Liver (tissue), 8 donors: ENCODE measurements at regions not wholly inside any gene's neighbourhood (a gene's known extent, or its start where the extent isn't known, plus 50 kb on each side); places are given as distances from the start of the nearest gene placed in this dataset.

Source experiments
- DNase-seq: peaks from one replicate; pipeline ENCODE4 v3.0.0-alpha.2; 2017; ENCODE audit warnings: low spot score
- H3K27ac ChIP-seq, 2 donors: one replicate each; pipeline ENCODE4 v1.7.0; 2013; ENCODE audit warnings: inconsistent platforms in 2 of 2, low read length in 2 of 2, control low read depth in 1 of 2, low read depth in 1 of 2, mild to moderate bottlenecking in 1 of 2
- H3K27me3 ChIP-seq, 4 donors: one replicate each; pipeline versions ENCODE4 v1.6.1 to v1.7.0; 2013; ENCODE audit warnings: low read length in 3 of 4, inconsistent platforms in 1 of 4, mild to moderate bottlenecking in 1 of 4, moderate library complexity in 1 of 4; ENCODE audit not compliant: control insufficient read depth in 4 of 4, insufficient read depth in 4 of 4
- H3K36me3 ChIP-seq, 4 donors: one replicate each; pipeline versions ENCODE4 v1.6.1 to v1.7.0; 2013; ENCODE audit warnings: low read length in 3 of 4, mild to moderate bottlenecking in 3 of 4, low read depth in 1 of 4, moderate library complexity in 1 of 4; ENCODE audit not compliant: control insufficient read depth in 4 of 4, insufficient read depth in 3 of 4
- H3K4me1 ChIP-seq, 4 donors: one replicate each; pipeline versions ENCODE4 v1.6.1 to v1.7.0; 2013; ENCODE audit warnings: low read length in 3 of 4, mild to moderate bottlenecking in 3 of 4, moderate library complexity in 1 of 4; ENCODE audit not compliant: control insufficient read depth in 4 of 4, insufficient read depth in 4 of 4
- H3K4me3 ChIP-seq, 3 donors: one replicate each; pipeline versions ENCODE4 v1.6.1 to v1.7.0; 2013; ENCODE audit warnings: low read length in 3 of 3, control low read depth in 1 of 3, low read depth in 1 of 3, mild to moderate bottlenecking in 1 of 3
- H3K9ac ChIP-seq, 2 donors: one replicate each; pipeline ENCODE4 v1.7.0; 2013; ENCODE audit warnings: low read length in 2 of 2, mild to moderate bottlenecking in 2 of 2, moderate library complexity in 2 of 2, control low read depth in 1 of 2, low read depth in 1 of 2
- H3K9me3 ChIP-seq, 4 donors: one replicate each; pipeline versions ENCODE4 v1.6.1 to v1.7.0; 2013; ENCODE audit warnings: low read length in 3 of 4; ENCODE audit not compliant: control insufficient read depth in 4 of 4
- EGR1 ChIP-seq, 2 donors: IDR thresholded peaks; 2 replicates each; pipeline ENCODE4 v1.6.1; 2016 to 2018; ENCODE audit warnings: antibody characterized with exemption in 2 of 2, low read depth in 2 of 2
- FOXA1 ChIP-seq: IDR thresholded peaks from 2 replicates; pipeline ENCODE4 v1.6.1; 2016; ENCODE audit warnings: antibody characterized with exemption
- FOXA2 ChIP-seq: IDR thresholded peaks from 2 replicates; pipeline ENCODE4 v1.6.1; 2016; ENCODE audit warnings: antibody characterized with exemption
- GABPA ChIP-seq, 2 donors: IDR thresholded peaks in 1 of 2; conservative IDR thresholded peaks in 1 of 2; 2 replicates each; pipeline ENCODE4 v1.6.1; 2016; ENCODE audit warnings: antibody characterized with exemption in 2 of 2, mild to moderate bottlenecking in 1 of 2, moderate library complexity in 1 of 2
- HNF4A ChIP-seq, 2 donors: conservative IDR thresholded peaks; 2 replicates each; pipeline ENCODE4 v1.6.1; 2016; ENCODE audit warnings: antibody characterized with exemption in 2 of 2, mild to moderate bottlenecking in 2 of 2
- HNF4G ChIP-seq: IDR thresholded peaks from 2 replicates; pipeline ENCODE4 v1.6.1; 2016; ENCODE audit warnings: antibody characterized with exemption
- NR2F2 ChIP-seq: IDR thresholded peaks from 2 replicates; pipeline ENCODE4 v1.6.1; 2016; ENCODE audit warnings: antibody characterized with exemption
- RAD21 ChIP-seq, 2 donors: IDR thresholded peaks; 2 replicates each; pipeline ENCODE4 v1.6.1; 2016; ENCODE audit warnings: antibody characterized with exemption in 2 of 2, mild to moderate bottlenecking in 2 of 2
- RXRA ChIP-seq, 2 donors: IDR thresholded peaks; 2 replicates each; pipeline ENCODE4 v1.6.1; 2017 to 2018; ENCODE audit warnings: antibody characterized with exemption in 2 of 2, mild to moderate bottlenecking in 1 of 2
- SP1 ChIP-seq: IDR thresholded peaks from 2 replicates; pipeline ENCODE4 v1.6.1; 2018; ENCODE audit warnings: antibody characterized with exemption, mild to moderate bottlenecking
- TAF1 ChIP-seq: conservative IDR thresholded peaks from 2 replicates; pipeline ENCODE4 v1.6.1; 2016; ENCODE audit warnings: antibody characterized with exemption, mild to moderate bottlenecking
- YY1 ChIP-seq: IDR thresholded peaks from 2 replicates; pipeline ENCODE4 v1.6.1; 2016; ENCODE audit warnings: antibody characterized with exemption, mild to moderate bottlenecking
- WGBS: extraction: QIAGEN DNeasy Blood & Tissue Kit; methylation state at CpG from one replicate; pipeline ENCODE4 v1.1.7; 2013; 5-methylcytosine and 5-hydroxymethylcytosine counted together
- TF ChIP-seq, protein P1 (sequence below): IDR thresholded peaks from 2 replicates; pipeline ENCODE4 v1.6.1; 2016; ENCODE audit warnings: antibody characterized with exemption
- TF ChIP-seq, protein P2 (sequence below): fragments of 150-350 bp; IDR thresholded peaks from 2 replicates; pipeline ENCODE4 v1.5.1; 2017; ENCODE audit warnings: improper control_type of control experiment, low read depth, low read length; ENCODE audit not compliant: missing input control
- TF ChIP-seq, protein P3 (sequence below): IDR thresholded peaks from 2 replicates; pipeline ENCODE4 v1.6.1; 2016; ENCODE audit warnings: antibody characterized with exemption
- TF ChIP-seq, protein P4 (sequence below): IDR thresholded peaks from 2 replicates; pipeline ENCODE4 v1.6.1; 2016; ENCODE audit warnings: antibody characterized with exemption
- donor health status: healthy.
- donor health status: healthy.
- donor health status: healthy.
- donor health status: healthy.
- donor health status: healthy.

DNA sequence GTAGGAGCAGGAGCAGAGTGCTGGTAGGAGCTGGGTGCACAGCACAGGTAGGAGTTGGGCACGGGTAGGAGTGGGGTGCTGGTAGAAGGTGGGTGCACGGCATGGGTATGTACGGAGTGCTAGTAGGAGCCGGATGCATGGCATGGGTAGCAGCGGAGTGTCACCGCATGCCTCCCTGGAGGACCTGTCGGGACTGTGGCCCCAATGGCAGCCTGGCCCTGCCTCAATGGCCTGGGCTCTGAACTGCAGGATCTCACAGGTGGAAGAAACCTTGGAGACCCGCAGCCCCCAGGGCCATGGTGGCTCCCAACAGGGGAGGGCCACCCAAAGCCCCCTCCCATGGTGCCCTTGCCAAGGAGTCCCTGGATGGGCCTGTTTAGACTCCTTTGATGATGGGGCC lies 1146.0 kb downstream of the UQCRFS1 start:
- H3K36me3 ChIP-seq = no peaks in the 10 kb centered on the region
- 92% methylated on average over 8 of the region's 8 CpGs for WGBS
- TF ChIP-seq RXRA (IDR thresholded peaks at IDR 0.05) (no peak), EGR1 (IDR thresholded peaks at IDR 0.05; ENCODE audit: low read depth in 2 of 2) (no peak), FOXA1 (no peak), HNF4A (conservative IDR thresholded peaks at IDR 0.05) (no peak), TAF1 (no peak), YY1 (no peak), RAD21 (IDR thresholded peaks at IDR 0.05) (no peak), FOXA2 (no peak), GABPA (IDR thresholded peaks at IDR 0.05 in 1 of 2, conservative IDR thresholded peaks at IDR 0.05 in 1 of 2) (no peak), HNF4G (no peak)
- TF ChIP-seq, protein P1, sequence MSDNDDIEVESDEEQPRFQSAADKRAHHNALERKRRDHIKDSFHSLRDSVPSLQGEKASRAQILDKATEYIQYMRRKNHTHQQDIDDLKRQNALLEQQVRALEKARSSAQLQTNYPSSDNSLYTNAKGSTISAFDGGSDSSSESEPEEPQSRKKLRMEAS = no peak
- TF ChIP-seq, protein P2, sequence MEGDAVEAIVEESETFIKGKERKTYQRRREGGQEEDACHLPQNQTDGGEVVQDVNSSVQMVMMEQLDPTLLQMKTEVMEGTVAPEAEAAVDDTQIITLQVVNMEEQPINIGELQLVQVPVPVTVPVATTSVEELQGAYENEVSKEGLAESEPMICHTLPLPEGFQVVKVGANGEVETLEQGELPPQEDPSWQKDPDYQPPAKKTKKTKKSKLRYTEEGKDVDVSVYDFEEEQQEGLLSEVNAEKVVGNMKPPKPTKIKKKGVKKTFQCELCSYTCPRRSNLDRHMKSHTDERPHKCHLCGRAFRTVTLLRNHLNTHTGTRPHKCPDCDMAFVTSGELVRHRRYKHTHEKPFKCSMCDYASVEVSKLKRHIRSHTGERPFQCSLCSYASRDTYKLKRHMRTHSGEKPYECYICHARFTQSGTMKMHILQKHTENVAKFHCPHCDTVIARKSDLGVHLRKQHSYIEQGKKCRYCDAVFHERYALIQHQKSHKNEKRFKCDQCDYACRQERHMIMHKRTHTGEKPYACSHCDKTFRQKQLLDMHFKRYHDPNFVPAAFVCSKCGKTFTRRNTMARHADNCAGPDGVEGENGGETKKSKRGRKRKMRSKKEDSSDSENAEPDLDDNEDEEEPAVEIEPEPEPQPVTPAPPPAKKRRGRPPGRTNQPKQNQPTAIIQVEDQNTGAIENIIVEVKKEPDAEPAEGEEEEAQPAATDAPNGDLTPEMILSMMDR = no peak
- TF ChIP-seq, protein P3, sequence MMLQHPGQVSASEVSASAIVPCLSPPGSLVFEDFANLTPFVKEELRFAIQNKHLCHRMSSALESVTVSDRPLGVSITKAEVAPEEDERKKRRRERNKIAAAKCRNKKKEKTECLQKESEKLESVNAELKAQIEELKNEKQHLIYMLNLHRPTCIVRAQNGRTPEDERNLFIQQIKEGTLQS = no peak
- TF ChIP-seq, protein P4, sequence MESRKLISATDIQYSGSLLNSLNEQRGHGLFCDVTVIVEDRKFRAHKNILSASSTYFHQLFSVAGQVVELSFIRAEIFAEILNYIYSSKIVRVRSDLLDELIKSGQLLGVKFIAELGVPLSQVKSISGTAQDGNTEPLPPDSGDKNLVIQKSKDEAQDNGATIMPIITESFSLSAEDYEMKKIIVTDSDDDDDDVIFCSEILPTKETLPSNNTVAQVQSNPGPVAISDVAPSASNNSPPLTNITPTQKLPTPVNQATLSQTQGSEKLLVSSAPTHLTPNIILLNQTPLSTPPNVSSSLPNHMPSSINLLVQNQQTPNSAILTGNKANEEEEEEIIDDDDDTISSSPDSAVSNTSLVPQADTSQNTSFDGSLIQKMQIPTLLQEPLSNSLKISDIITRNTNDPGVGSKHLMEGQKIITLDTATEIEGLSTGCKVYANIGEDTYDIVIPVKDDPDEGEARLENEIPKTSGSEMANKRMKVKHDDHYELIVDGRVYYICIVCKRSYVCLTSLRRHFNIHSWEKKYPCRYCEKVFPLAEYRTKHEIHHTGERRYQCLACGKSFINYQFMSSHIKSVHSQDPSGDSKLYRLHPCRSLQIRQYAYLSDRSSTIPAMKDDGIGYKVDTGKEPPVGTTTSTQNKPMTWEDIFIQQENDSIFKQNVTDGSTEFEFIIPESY = no peak
- no peaks in the 10 kb centered on the region for H3K27me3 ChIP-seq
- DNase-seq = no peak
- peaks cover 0 to 2% (median 0%) of the 10 kb centered on the region in 4 donors for H3K9me3 ChIP-seq
- H3K4me3 ChIP-seq = no peak overlapping the region
- no peak overlapping the region for H3K27ac ChIP-seq
- no peaks in the 10 kb centered on the region for H3K4me1 ChIP-seq
- H3K9ac ChIP-seq = no peak overlapping the region

DNA sequence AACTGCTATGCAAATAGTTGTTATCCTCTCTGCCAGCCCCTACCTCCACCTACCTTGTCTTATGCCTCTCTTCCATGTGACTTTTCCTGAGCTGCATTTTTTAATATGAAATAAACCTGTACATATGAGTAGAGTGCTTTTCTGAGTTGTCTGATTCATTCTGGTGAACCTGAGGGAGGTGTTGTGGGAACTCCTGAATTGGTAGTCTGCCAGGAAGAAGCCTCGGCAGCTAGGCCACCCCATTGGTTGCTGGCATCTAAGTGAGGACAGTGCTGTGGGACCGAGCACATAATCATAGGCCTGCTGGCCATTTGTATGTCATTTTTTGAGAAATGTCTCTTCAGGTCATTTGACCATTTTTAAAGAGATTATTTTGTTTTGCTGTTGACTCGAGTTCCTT lies 1146.8 kb downstream of the UQCRFS1 start:
- WGBS = 80% methylated on average over 3 of the region's 3 CpGs
- no peaks in the 10 kb centered on the region for H3K27me3 ChIP-seq

DNA sequence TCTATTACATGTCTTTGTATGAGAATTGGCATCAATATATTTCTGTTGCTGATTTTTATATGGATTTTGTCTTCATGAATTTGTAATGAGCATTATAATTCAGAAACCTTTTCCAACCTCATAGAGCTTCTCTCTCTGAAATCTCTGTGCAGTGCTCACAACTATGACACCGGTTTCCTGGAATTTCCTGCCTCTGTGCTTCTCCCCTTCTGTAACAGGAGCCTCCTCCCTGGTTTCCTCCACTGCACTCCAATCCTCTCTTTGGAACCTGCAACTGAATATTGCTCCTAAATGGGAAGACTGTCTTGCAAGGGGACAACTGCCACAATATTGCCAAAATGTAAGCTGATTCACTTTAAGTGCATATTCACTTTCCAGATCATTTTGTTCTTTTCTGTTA lies 1147.9 kb downstream of the UQCRFS1 start:
- H3K4me1 ChIP-seq = no peaks in the 10 kb centered on the region
- no peaks in the 10 kb centered on the region for H3K36me3 ChIP-seq
- no peaks in the 10 kb centered on the region for H3K27me3 ChIP-seq
- no peak overlapping the region for H3K4me3 ChIP-seq
- H3K27ac ChIP-seq = no peak overlapping the region
- TF ChIP-seq, protein P3 = no peak
- TF ChIP-seq SP1 = no peak
- TF ChIP-seq, protein P2 = no peak
- 58% methylated on average over 1 of the region's 1 CpG for WGBS
- H3K9me3 ChIP-seq = no peaks in the 10 kb centered on the region
- DNase-seq = no peak
- no peak overlapping the region for H3K9ac ChIP-seq

More for the DNA sequence above, 1146.8 kb downstream of the UQCRFS1 start:
- Histone ChIP-seq H3K4me3 (no peak overlapping the region), H3K9ac (no peak overlapping the region), H3K36me3 (no peaks in the 10 kb centered on the region), H3K4me1 (no peaks in the 10 kb centered on the region), H3K9me3 (peaks cover 0 to 2% (median 0%) of the 10 kb centered on the region in 4 donors), H3K27ac (no peak overlapping the region)
- DNase-seq = no peak
- TF ChIP-seq NR2F2 (no peak), GABPA (IDR thresholded peaks at IDR 0.05 in 1 of 2, conservative IDR thresholded peaks at IDR 0.05 in 1 of 2) (no peak)
- TF ChIP-seq, protein P1 = no peak
